ENCODE measurements at regions not wholly inside any gene's neighbourhood (a gene's known extent, or its start where the extent isn't known, plus 50 kb on each side); places are given as distances from the start of the nearest gene placed in this dataset.
"Not testable (repeated sequence)": the region's sequence is repeated elsewhere in the genome, so short reads cannot be mapped to it uniquely, and the experiment has no call there.

DNA sequence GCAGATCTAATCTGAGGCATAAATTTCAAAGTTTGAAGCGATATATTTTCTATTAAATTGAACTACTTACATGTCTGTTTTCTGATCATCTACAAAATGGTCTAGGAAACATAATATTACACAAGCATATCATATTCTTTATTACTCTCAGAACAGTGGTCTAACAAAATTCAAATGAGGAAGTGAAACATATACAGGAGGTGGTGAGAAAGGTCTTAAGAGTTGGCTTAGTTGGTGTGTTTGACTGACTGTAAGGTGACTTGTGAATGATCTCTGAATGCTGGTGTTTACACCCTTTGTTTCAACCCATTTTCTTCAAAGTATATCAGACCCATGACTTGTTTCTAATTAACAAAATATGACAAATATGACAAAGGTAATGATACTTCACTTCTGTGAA lies 1156.8 kb downstream of the SLC16A7 start:
- no peaks in the 10 kb centered on the region for H3K36me3 Mint-ChIP-seq (ENCODE audit: insufficient read depth in 2 of 2)
- peaks cover 9 to 14% of the 10 kb centered on the region in 2 donors for H3K9me3 Mint-ChIP-seq
- no peak for DNase-seq
- H3K27ac Mint-ChIP-seq: no peak overlapping the region
- no peak for ATAC-seq (replicated peaks in 1 of 2)
- no peaks in the 10 kb centered on the region for H3K4me1 Mint-ChIP-seq (ENCODE audit: low read depth)
- no peaks in the 10 kb centered on the region for H3K27me3 Mint-ChIP-seq (ENCODE audit: low read depth)
- H3K4me3 Mint-ChIP-seq: no peak overlapping the region

DNA sequence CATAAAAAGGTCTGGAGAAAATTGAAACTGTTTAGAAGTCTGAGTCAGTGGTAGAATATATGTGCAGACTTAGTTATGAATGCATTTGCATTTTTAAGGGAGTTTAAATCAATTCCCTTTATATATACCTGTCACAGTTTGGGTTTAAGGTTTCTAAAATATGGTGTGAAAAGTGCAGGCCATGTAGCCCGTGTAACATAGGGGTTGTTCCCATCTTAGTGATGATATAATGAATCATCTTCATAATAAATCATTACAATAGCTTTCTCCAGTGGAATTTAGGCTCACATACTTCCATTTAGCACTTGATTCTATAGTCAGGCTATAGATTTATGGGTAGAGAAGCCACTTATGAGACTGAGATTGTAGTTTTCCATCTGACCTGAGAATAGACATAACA lies 1162.4 kb downstream of the SLC16A7 start:
- H3K4me3 Mint-ChIP-seq: no peak overlapping the region
- ATAC-seq (replicated peaks in 1 of 2) (no peak), DNase-seq (no peak)
- H3K9me3 Mint-ChIP-seq: peaks cover 5 to 9% of the 10 kb centered on the region in 2 donors
- H3K27me3 Mint-ChIP-seq (ENCODE audit: low read depth): no peaks in the 10 kb centered on the region
- H3K27ac Mint-ChIP-seq: no peak overlapping the region
- no peaks in the 10 kb centered on the region for H3K4me1 Mint-ChIP-seq (ENCODE audit: low read depth)
- H3K36me3 Mint-ChIP-seq (ENCODE audit: insufficient read depth in 2 of 2): no peaks in the 10 kb centered on the region

GRCh38 chr12:60760965-60761364 lies 1165.1 kb downstream of the SLC16A7 start:
- H3K4me3 Mint-ChIP-seq: no peak overlapping the region
- peaks cover 7% of the 10 kb centered on the region in 2 donors for H3K9me3 Mint-ChIP-seq
- no peaks in the 10 kb centered on the region for H3K4me1 Mint-ChIP-seq (ENCODE audit: low read depth)
- no peak overlapping the region for H3K27ac Mint-ChIP-seq
- no peaks in the 10 kb centered on the region for H3K27me3 Mint-ChIP-seq (ENCODE audit: low read depth)
- DNase-seq: no peak
- no peaks in the 10 kb centered on the region for H3K36me3 Mint-ChIP-seq (ENCODE audit: insufficient read depth in 2 of 2)
- ATAC-seq (replicated peaks in 1 of 2): no peak

- H3K27me3 Mint-ChIP-seq (ENCODE audit: low read depth); H3K4me3 Mint-ChIP-seq; ATAC-seq (replicated peaks in 1 of 2); H3K9me3 Mint-ChIP-seq; H3K36me3 Mint-ChIP-seq (ENCODE audit: insufficient read depth in 2 of 2); DNase-seq; H3K27ac Mint-ChIP-seq; H3K4me1 Mint-ChIP-seq (ENCODE audit: low read depth): not testable (repeated sequence)
Measured at GRCh38 chr12:60801166-60801565, 1205.3 kb downstream of the SLC16A7 start.

- no peak overlapping the region for H3K27ac Mint-ChIP-seq
- H3K27me3 Mint-ChIP-seq (ENCODE audit: low read depth): no peaks in the 10 kb centered on the region
- H3K9me3 Mint-ChIP-seq: peaks cover 9 to 11% of the 10 kb centered on the region in 2 donors
- H3K4me3 Mint-ChIP-seq: no peak overlapping the region
- no peak for DNase-seq
- no peak for ATAC-seq (replicated peaks in 1 of 2)
- H3K4me1 Mint-ChIP-seq (ENCODE audit: low read depth): no peaks in the 10 kb centered on the region
- no peaks in the 10 kb centered on the region for H3K36me3 Mint-ChIP-seq (ENCODE audit: insufficient read depth in 2 of 2)
Measured at GRCh38 chr12:60803147-60803546, 1207.3 kb downstream of the SLC16A7 start.

DNA sequence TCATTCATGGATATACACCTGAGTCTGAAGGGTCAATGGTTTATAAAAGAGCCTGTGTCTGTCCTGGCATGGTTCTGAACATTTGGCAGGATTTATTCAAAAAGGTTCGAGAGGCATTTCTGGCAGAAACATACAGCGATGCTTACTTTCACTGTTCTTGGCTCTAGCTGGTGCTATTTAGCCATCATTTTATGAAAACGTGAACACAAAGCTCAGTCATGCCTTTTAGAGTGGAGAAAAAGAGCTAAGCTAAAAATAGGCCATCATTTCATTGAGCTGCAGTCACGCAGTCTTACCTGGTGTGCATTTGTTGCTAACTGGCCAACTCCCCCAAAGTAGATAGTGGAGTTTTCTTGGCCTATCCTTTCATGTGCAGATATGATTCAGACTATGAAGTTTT lies 1209.5 kb downstream of the SLC16A7 start:
- Mint-ChIP-seq H3K27ac (no peak overlapping the region), H3K27me3 (ENCODE audit: low read depth) (no peaks in the 10 kb centered on the region), H3K4me1 (ENCODE audit: low read depth) (no peaks in the 10 kb centered on the region), H3K36me3 (ENCODE audit: insufficient read depth in 2 of 2) (no peaks in the 10 kb centered on the region), H3K9me3 (peaks cover 6 to 9% of the 10 kb centered on the region in 2 donors), H3K4me3 (no peak overlapping the region)
- no peak for DNase-seq
- no peak for ATAC-seq (replicated peaks in 1 of 2)

DNA sequence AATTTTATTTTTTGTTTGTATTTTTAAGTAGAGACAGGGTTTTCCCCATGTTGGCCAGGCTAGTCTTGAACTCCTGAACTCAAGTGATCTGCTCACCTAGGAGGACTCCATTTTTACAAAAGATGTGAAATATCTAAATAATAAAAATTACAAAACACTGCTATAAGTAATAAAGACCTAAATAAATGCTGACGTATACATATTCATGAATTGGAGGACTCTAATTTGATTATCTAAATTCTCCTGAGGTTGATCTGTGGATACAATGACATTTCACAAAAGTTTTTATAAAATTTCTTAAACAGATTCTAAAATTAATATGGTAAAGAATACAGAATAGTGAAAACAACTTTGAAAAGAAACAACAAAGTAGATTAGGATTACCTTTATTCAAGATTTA lies 1224.0 kb downstream of the SLC16A7 start:
- Mint-ChIP-seq H3K27me3 (ENCODE audit: low read depth) (no peaks in the 10 kb centered on the region), H3K27ac (no peak overlapping the region)

GRCh38 chr12:60822580-60822979 lies 1226.8 kb downstream of the SLC16A7 start:
- no peak overlapping the region for H3K4me3 Mint-ChIP-seq
- H3K4me1 Mint-ChIP-seq (ENCODE audit: low read depth): no peaks in the 10 kb centered on the region
- DNase-seq: no peak
- no peaks in the 10 kb centered on the region for H3K36me3 Mint-ChIP-seq (ENCODE audit: insufficient read depth in 2 of 2)
- H3K9me3 Mint-ChIP-seq: peaks cover 1 to 3% of the 10 kb centered on the region in 2 donors
- H3K27ac Mint-ChIP-seq: no peak overlapping the region
- ATAC-seq (replicated peaks in 1 of 2): no peak
- no peaks in the 10 kb centered on the region for H3K27me3 Mint-ChIP-seq (ENCODE audit: low read depth)

More for the DNA sequence above, 1224.0 kb downstream of the SLC16A7 start:
- no peak for DNase-seq
- Mint-ChIP-seq H3K4me1 (ENCODE audit: low read depth) (no peaks in the 10 kb centered on the region), H3K4me3 (no peak overlapping the region), H3K9me3 (peaks cover 5 to 7% of the 10 kb centered on the region in 2 donors), H3K36me3 (ENCODE audit: insufficient read depth in 2 of 2) (peaks cover 0 to 5% of the 10 kb centered on the region in 2 donors)
- ATAC-seq (replicated peaks in 1 of 2): no peak

- no peaks in the 10 kb centered on the region for H3K36me3 Mint-ChIP-seq (ENCODE audit: insufficient read depth in 2 of 2)
- no peaks in the 10 kb centered on the region for H3K27me3 Mint-ChIP-seq (ENCODE audit: low read depth)
Measured at GRCh38 chr12:60830381-60830780, 1234.6 kb downstream of the SLC16A7 start.

DNA sequence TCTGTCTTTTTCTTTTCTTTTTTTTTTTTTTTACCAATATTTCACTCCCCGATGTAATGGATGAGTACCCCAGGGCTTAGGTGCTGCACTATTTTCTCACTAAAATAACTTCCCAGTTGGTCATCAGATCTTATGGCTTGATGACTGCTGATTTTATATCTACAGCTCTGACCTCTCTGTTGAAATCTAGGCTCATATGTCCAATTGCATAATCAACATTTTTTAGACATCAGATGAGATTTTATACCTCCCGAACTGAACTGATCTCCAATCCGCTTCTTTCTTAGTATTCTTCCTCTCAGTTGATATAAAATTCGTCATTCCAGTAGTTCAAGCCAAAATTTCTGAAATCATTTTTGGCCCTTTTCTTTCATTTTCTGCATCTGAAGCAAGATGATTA lies 1236.5 kb downstream of the SLC16A7 start:
- no peak overlapping the region for H3K27ac Mint-ChIP-seq
- H3K36me3 Mint-ChIP-seq (ENCODE audit: insufficient read depth in 2 of 2): no peaks in the 10 kb centered on the region
- ATAC-seq (replicated peaks in 1 of 2) (no peak), DNase-seq (no peak)
- H3K27me3 Mint-ChIP-seq (ENCODE audit: low read depth): no peaks in the 10 kb centered on the region
- peaks cover 5 to 9% of the 10 kb centered on the region in 2 donors for H3K9me3 Mint-ChIP-seq
- no peaks in the 10 kb centered on the region for H3K4me1 Mint-ChIP-seq (ENCODE audit: low read depth)
- no peak overlapping the region for H3K4me3 Mint-ChIP-seq

More at GRCh38 chr12:60830381-60830780, 1234.6 kb downstream of the SLC16A7 start:
- DNase-seq (no peak), ATAC-seq (replicated peaks in 1 of 2) (no peak)
- Mint-ChIP-seq H3K4me3 (no peak overlapping the region), H3K27ac (no peak overlapping the region), H3K4me1 (ENCODE audit: low read depth) (no peaks in the 10 kb centered on the region), H3K9me3 (peaks cover 5 to 7% of the 10 kb centered on the region in 2 donors)

GRCh38 chr12:60834372-60834771 lies 1238.5 kb downstream of the SLC16A7 start:
- Mint-ChIP-seq H3K4me1 (ENCODE audit: low read depth) (no peaks in the 10 kb centered on the region), H3K4me3 (no peak overlapping the region), H3K36me3 (ENCODE audit: insufficient read depth in 2 of 2) (no peaks in the 10 kb centered on the region), H3K27me3 (ENCODE audit: low read depth) (no peaks in the 10 kb centered on the region), H3K9me3 (peaks cover 0 to 4% of the 10 kb centered on the region in 2 donors), H3K27ac (no peak overlapping the region)
- ATAC-seq (replicated peaks in 1 of 2) (no peak), DNase-seq (no peak)

GRCh38 chr12:60834806-60835205 lies 1239.0 kb downstream of the SLC16A7 start:
- no peak overlapping the region for H3K27ac Mint-ChIP-seq
- no peak for ATAC-seq (replicated peaks in 1 of 2)
- H3K9me3 Mint-ChIP-seq: peaks cover 0 to 4% of the 10 kb centered on the region in 2 donors
- H3K36me3 Mint-ChIP-seq (ENCODE audit: insufficient read depth in 2 of 2): no peaks in the 10 kb centered on the region
- no peaks in the 10 kb centered on the region for H3K27me3 Mint-ChIP-seq (ENCODE audit: low read depth)
- no peak overlapping the region for H3K4me3 Mint-ChIP-seq
- DNase-seq: no peak
- no peaks in the 10 kb centered on the region for H3K4me1 Mint-ChIP-seq (ENCODE audit: low read depth)

DNA sequence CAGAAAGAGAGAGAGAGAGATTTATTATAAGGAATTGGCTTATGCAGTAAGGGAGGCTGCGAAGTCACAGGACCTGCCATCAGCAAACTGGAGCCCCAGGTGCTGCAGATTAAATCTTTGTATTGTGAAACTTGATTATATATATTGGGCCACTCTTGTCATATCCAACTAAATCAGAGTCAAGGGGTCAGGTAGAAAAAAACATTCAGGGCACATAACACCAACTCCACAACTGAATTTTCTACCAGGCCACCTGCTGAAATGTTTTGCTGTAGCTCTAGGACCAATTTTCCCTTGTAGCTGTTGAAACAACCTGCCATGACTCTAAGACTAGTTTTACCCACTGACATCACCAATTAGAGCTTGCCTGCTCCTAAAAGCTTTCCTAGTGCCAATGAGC lies 1240.8 kb downstream of the SLC16A7 start:
- no peaks in the 10 kb centered on the region for H3K4me1 Mint-ChIP-seq (ENCODE audit: low read depth)

GRCh38 chr12:60842181-60842580 lies 1246.4 kb downstream of the SLC16A7 start:
- Mint-ChIP-seq H3K4me1 (ENCODE audit: low read depth) (no peaks in the 10 kb centered on the region), H3K9me3 (peaks cover 1 to 2% of the 10 kb centered on the region in 2 donors), H3K4me3 (no peak overlapping the region), H3K27me3 (ENCODE audit: low read depth) (no peaks in the 10 kb centered on the region), H3K27ac (no peak overlapping the region), H3K36me3 (ENCODE audit: insufficient read depth in 2 of 2) (no peaks in the 10 kb centered on the region)
- no peak for DNase-seq
- ATAC-seq (replicated peaks in 1 of 2): no peak

More for the DNA sequence above, 1240.8 kb downstream of the SLC16A7 start:
- H3K36me3 Mint-ChIP-seq (ENCODE audit: insufficient read depth in 2 of 2): no peaks in the 10 kb centered on the region
- H3K27me3 Mint-ChIP-seq (ENCODE audit: low read depth): no peaks in the 10 kb centered on the region
- DNase-seq (no peak), ATAC-seq (replicated peaks in 1 of 2) (no peak)
- no peak overlapping the region for H3K27ac Mint-ChIP-seq
- H3K9me3 Mint-ChIP-seq: peaks cover 0 to 6% of the 10 kb centered on the region in 2 donors
- no peak overlapping the region for H3K4me3 Mint-ChIP-seq

All from activated T-cell treated with anti-CD3 and anti-CD28 coated beads, Interleukin-2, amount 50 U/mL, for 72 hours (primary cell).